ENCODE measurements at regions not wholly inside any gene's neighbourhood (a gene's known extent, or its start where the extent isn't known, plus 50 kb on each side); places are given as distances from the start of the nearest gene placed in this dataset.

GRCh38 chr2:122514451-122514996 is 759.1 kb downstream of the TSN start:
- DNase-seq = no peak
- 78 to 84% (median 79%) methylated on average over 7 of the region's 7 CpGs for WGBS, 3 donors

GRCh38 chr2:122515731-122516290 is 760.4 kb downstream of the TSN start:
- 60 to 68% (median 65%) methylated on average over 5 of the region's 5 CpGs for WGBS, 3 donors
- Histone ChIP-seq H3K4me3 (no peak overlapping the region), H3K9me3 (no peaks in the 10 kb centered on the region), H3K27ac (no peak overlapping the region), H3K27me3 (no peaks in the 10 kb centered on the region), H3K4me1 (ENCODE audit: insufficient read depth) (no peaks in the 10 kb centered on the region), H3K36me3 (no peaks in the 10 kb centered on the region)
- no peak for DNase-seq
- no peak for TF ChIP-seq POLR2A (IDR thresholded peaks at IDR 0.05)
- TF ChIP-seq EP300 (IDR thresholded peaks at IDR 0.05) = no peak
- no peak for TF ChIP-seq CTCF (IDR thresholded peaks at IDR 0.05)
- intact Hi-C loops (cut with DNase I) = no loop called here

More at GRCh38 chr2:122514451-122514996, 759.1 kb downstream of the TSN start:
- Histone ChIP-seq H3K36me3 (no peaks in the 10 kb centered on the region), H3K9me3 (no peaks in the 10 kb centered on the region), H3K4me3 (no peak overlapping the region), H3K27me3 (no peaks in the 10 kb centered on the region), H3K27ac (no peak overlapping the region), H3K4me1 (ENCODE audit: insufficient read depth) (no peaks in the 10 kb centered on the region)
- intact Hi-C loops (cut with DNase I) = no loop called here
- no peak for TF ChIP-seq POLR2A (IDR thresholded peaks at IDR 0.05)
- no peak for TF ChIP-seq EP300 (IDR thresholded peaks at IDR 0.05)
- no peak for TF ChIP-seq CTCF (IDR thresholded peaks at IDR 0.05)

- Histone ChIP-seq H3K4me1 (ENCODE audit: insufficient read depth) (no peaks in the 10 kb centered on the region), H3K4me3 (no peak overlapping the region), H3K9me3 (no peaks in the 10 kb centered on the region), H3K36me3 (no peaks in the 10 kb centered on the region), H3K27me3 (no peaks in the 10 kb centered on the region), H3K27ac (no peak overlapping the region)
- WGBS, 3 donors = 65 to 82% (median 70%) methylated on average over 2 of the region's 2 CpGs
- DNase-seq = no peak
- intact Hi-C loops (cut with DNase I) = no loop called here
- TF ChIP-seq POLR2A (IDR thresholded peaks at IDR 0.05) = no peak
- TF ChIP-seq EP300 (IDR thresholded peaks at IDR 0.05) = no peak
- no peak for TF ChIP-seq CTCF (IDR thresholded peaks at IDR 0.05)
Observed at GRCh38 chr2:122516775-122517174, 761.3 kb downstream of the TSN start.

- Histone ChIP-seq H3K27me3 (no peaks in the 10 kb centered on the region), H3K4me1 (ENCODE audit: insufficient read depth) (no peaks in the 10 kb centered on the region), H3K36me3 (no peaks in the 10 kb centered on the region), H3K27ac (no peak overlapping the region), H3K4me3 (no peak overlapping the region), H3K9me3 (no peaks in the 10 kb centered on the region)
- WGBS, 3 donors = 90 to 94% (median 94%) methylated on average over 4 of the region's 4 CpGs
- no peak for DNase-seq
- TF ChIP-seq CTCF (IDR thresholded peaks at IDR 0.05) (no peak), EP300 (IDR thresholded peaks at IDR 0.05) (no peak), POLR2A (IDR thresholded peaks at IDR 0.05) (no peak)
- intact Hi-C loops (cut with DNase I) = no loop called here
Observed at GRCh38 chr2:122519366-122519765, 763.9 kb downstream of the TSN start.

All from ovary (tissue), 7 donors.